GM23338 (cell line): ENCODE measurements at regions not wholly inside any gene's neighbourhood (a gene's known extent, or its start where the extent isn't known, plus 50 kb on each side); places are given as distances from the start of the nearest gene placed in this dataset.

Experiments used
- TF ChIP-seq, protein P1 (sequence below), 2 experiments: fragments of 200-600 bp in 1 of 2; sonication (generic) in 1 of 2; conservative IDR thresholded peaks; 2 replicates each; pipeline versions ENCODE4 v1.5.1 to v1.6.1; 2016 to 2017; ENCODE audit warnings: antibody characterized with exemption in 2 of 2, low read depth in 2 of 2, mild to moderate bottlenecking in 2 of 2, moderate library complexity in 1 of 2
- TF ChIP-seq, protein P2 (sequence below): IDR thresholded peaks from one replicate; pipeline ENCODE4 v1.6.1; 2018; ENCODE audit warnings: antibody characterized with exemption; ENCODE audit not compliant: unreplicated experiment

- TF ChIP-seq, protein P1, sequence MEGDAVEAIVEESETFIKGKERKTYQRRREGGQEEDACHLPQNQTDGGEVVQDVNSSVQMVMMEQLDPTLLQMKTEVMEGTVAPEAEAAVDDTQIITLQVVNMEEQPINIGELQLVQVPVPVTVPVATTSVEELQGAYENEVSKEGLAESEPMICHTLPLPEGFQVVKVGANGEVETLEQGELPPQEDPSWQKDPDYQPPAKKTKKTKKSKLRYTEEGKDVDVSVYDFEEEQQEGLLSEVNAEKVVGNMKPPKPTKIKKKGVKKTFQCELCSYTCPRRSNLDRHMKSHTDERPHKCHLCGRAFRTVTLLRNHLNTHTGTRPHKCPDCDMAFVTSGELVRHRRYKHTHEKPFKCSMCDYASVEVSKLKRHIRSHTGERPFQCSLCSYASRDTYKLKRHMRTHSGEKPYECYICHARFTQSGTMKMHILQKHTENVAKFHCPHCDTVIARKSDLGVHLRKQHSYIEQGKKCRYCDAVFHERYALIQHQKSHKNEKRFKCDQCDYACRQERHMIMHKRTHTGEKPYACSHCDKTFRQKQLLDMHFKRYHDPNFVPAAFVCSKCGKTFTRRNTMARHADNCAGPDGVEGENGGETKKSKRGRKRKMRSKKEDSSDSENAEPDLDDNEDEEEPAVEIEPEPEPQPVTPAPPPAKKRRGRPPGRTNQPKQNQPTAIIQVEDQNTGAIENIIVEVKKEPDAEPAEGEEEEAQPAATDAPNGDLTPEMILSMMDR (conservative IDR thresholded peaks at IDR 0.05; ENCODE audit: low read depth in 2 of 2), result no peak
- TF ChIP-seq, protein P2, sequence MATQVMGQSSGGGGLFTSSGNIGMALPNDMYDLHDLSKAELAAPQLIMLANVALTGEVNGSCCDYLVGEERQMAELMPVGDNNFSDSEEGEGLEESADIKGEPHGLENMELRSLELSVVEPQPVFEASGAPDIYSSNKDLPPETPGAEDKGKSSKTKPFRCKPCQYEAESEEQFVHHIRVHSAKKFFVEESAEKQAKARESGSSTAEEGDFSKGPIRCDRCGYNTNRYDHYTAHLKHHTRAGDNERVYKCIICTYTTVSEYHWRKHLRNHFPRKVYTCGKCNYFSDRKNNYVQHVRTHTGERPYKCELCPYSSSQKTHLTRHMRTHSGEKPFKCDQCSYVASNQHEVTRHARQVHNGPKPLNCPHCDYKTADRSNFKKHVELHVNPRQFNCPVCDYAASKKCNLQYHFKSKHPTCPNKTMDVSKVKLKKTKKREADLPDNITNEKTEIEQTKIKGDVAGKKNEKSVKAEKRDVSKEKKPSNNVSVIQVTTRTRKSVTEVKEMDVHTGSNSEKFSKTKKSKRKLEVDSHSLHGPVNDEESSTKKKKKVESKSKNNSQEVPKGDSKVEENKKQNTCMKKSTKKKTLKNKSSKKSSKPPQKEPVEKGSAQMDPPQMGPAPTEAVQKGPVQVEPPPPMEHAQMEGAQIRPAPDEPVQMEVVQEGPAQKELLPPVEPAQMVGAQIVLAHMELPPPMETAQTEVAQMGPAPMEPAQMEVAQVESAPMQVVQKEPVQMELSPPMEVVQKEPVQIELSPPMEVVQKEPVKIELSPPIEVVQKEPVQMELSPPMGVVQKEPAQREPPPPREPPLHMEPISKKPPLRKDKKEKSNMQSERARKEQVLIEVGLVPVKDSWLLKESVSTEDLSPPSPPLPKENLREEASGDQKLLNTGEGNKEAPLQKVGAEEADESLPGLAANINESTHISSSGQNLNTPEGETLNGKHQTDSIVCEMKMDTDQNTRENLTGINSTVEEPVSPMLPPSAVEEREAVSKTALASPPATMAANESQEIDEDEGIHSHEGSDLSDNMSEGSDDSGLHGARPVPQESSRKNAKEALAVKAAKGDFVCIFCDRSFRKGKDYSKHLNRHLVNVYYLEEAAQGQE, result no peak
Measured at GRCh38 chrX:13169684-13170083, 125.3 kb upstream of the FAM9C start.
